Amygdala (tissue), 56 donors: ENCODE measurements at regions not wholly inside any gene's neighbourhood (a gene's known extent, or its start where the extent isn't known, plus 50 kb on each side); places are given as distances from the start of the nearest gene placed in this dataset.
"Not testable (repeated sequence)": the region's sequence is repeated elsewhere in the genome, so short reads cannot be mapped to it uniquely, and the experiment has no call there.

Source experiments
- DNase-seq, 56 donors: peaks; one replicate each; lab custom pipeline; 2025; lab: John Stamatoyannopoulos, UW

- no peak for DNase-seq
Measured at GRCh38 chr3:115204475-115204874, 57.4 kb upstream of the ZBTB20 start.

- no peak for DNase-seq
Measured at GRCh38 chr3:115208066-115208750, 61.1 kb upstream of the ZBTB20 start.

GRCh38 chr3:115211810-115212492 lies 64.9 kb upstream of the ZBTB20 start:
- no peak for DNase-seq

DNA sequence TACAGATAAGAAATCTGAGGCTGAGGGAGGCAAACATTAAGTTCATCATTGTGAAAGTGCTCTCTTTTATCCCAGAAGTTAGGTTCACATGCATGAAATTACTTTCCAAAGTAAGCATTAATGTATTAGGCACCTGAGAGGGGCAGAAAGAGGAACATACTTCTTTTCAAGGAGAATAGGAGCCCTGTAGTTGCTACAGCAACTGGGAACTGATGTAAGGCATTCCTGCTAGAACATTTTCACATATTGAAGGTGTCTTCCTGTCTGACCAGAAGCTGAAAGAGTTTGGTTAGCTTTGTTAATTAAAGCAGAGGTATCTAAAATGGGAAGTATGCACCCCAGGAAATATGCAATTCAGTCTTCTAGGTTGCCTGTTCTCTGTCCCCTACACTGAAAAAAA lies 65.5 kb upstream of the ZBTB20 start:
- DNase-seq: no peak

DNA sequence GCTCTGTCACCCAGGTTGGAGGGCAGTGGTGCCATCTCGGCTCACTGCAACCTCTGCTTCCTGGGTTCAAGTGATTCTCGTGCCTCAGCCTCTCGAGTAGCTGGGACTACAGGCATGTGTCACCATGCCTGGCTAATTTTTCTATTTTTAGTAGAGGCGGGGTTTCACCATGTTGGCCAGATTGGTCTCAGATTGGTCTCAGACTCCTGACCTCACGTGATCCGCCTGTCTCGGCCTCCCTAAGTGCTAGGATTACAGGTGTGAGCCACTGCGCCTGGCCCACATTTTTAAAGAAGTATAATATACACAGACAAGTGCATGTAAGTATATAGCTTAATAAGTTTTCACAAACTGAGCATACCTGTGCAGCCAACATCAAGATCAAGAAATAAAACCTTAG lies 66.0 kb upstream of the ZBTB20 start:
- DNase-seq: not testable (repeated sequence)

DNA sequence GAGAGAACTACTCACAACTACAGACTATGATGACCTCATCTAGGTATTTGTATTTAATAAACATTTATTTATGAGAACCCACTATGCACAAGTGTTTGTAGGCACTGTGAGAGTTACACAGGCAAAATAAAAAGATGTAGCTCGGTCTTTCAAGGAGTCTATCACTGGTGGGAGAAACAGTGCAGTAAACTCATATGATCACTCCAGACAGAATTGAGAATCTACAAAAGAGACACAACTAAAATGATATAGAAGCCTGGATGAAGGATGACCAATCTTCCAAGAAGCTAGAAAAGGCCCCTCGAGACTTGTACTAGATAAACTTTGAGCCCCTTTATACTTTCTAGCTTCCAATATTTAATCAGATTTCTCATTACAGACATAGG lies 70.2 kb upstream of the ZBTB20 start:
- no peak for DNase-seq

DNA sequence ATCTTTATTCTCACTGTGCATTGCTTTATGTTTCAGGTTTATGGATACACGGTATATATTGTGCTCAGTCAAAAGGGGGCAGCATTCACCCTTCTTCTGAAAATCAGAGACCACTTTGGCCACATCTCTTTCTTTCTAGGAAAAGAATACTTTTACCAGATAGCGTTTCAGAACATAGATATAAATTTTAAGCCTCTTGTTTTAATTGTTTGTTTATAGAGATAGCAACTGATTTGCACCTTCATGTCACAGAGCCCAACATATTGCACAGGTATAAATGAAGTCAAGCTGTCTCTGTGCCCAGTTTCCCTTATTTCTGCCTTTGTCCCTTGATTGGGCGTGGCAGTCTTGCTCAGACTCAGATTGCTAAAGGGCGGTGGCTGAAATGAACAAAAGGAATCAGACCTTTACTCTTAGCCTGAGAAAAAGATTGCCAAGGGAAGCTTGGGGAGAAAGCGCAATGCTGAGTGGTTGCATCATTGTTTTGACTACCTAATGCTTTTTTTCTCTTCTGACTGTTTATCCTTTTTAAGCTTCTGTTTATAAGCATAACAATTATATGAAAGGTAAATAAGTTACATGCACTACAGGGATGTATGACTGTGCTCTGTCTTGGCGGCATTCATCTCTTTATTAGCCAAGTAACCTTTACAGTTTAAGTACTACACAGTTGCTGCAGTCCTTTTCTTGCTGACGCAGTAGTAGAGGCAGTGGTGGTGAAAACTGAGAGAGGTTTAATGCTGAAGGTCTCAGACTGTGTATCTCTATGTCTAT lies 70.8 kb upstream of the ZBTB20 start:
- DNase-seq: peak in 14 of 56 donors; percentile 0 to 36 (median 4)

DNA sequence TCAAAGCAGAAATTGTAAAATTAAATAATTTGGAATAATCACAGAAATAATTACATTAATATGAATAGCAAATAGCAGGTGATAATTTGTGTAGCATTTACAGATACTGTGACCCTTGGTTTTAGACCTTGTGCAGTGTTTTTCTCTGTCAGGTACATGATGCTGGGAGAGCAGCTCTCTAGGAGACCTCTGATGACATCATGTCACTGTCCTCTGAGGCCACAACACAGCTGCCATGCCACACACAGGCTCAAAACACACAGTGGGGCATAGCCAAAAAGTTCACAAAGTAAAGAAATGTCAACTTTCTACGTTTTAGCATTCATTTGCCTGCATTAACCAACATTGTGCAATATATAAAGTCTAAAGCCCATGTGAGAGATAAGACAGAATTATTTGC lies 71.8 kb upstream of the ZBTB20 start:
- DNase-seq: no peak

DNA sequence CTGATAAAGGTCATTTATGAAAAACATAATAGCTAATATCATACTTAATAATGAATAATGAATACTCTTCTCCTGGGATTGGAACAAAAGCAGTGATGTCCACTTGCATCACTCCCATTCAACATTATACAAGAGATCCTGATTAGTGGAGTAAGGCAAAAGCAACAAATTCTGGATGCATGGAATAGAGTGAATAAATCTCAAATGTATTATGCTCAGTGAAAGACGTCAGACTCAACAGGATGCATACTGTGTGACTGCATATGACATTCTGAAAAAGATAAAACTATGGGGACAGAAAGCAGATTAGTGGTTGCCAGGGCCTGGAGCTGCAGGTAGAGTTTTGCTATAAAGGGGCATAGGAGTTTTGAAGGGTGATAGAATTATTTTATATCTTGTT lies 77.6 kb upstream of the ZBTB20 start:
- DNase-seq: no peak

GRCh38 chr3:115226844-115227445 lies 79.9 kb upstream of the ZBTB20 start:
- DNase-seq: no peak

DNA sequence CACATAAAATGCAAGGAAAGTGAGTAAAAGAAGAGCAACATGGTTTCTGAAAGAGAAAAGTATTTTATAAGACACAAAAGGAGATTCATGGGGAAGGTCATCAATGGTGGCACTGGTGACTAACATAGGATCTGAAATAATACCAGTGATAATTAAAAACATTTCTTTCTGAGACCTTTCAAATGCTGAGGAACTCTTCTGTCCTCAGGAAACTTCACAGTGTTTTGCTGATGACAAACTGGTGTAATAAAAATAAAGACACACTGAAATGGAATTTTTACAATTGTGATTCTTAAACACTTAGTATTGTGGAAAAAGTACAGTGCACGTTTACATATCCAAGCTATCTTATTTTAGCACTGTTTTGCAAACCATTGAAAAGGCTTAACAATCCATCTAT lies 80.4 kb upstream of the ZBTB20 start:
- no peak for DNase-seq

- no peak for DNase-seq
Measured at GRCh38 chr3:115228266-115228665, 81.2 kb upstream of the ZBTB20 start.

DNA sequence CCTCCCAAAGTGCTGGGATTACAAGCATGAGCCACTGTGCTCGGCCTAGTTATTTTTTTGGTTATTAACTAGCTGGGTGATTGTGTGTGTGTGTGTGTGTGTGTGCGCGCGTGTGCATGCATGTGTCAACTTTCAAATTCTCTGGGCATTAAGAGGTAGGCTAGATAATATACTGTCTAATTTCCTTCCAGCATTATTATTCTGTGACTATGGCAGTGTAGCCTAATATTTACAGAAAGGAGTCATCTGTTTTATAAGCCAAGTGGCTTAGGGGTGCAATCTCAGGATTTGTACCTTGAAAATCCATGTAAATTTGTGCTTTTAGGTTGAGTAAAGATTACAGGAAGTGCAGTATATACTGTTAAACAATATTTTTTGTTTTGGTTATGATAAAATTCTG lies 85.1 kb upstream of the ZBTB20 start:
- no peak for DNase-seq

- no peak for DNase-seq
Measured at GRCh38 chr3:115233021-115233420, 85.9 kb upstream of the ZBTB20 start.

GRCh38 chr3:115236496-115236895 lies 89.4 kb upstream of the ZBTB20 start:
- no peak for DNase-seq

GRCh38 chr3:115239717-115240116 lies 92.6 kb upstream of the ZBTB20 start:
- DNase-seq: peak in 41 of 56 donors; percentile 1 to 79 (median 24)

- DNase-seq: no peak
Measured at GRCh38 chr3:115244350-115244749, 97.3 kb upstream of the ZBTB20 start.

DNA sequence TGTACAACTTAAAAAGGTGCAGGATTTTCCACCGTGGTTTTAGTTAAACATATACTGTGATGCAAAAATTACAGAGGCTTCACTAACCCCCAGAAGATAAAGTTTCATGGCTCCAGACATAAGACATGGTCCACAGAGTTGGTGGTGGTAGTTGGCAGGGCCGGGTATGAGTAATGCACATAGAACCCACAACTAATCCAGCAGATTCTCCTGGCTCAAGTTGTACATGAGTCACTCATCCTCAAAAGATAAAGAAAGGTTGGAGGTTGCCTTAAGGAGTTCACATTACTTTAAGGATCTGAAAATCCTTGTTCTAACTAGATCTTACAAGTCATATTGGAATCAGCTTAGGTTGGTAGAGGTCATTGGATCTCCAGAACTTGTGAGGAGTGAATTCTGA lies 98.3 kb upstream of the ZBTB20 start:
- DNase-seq: no peak

DNA sequence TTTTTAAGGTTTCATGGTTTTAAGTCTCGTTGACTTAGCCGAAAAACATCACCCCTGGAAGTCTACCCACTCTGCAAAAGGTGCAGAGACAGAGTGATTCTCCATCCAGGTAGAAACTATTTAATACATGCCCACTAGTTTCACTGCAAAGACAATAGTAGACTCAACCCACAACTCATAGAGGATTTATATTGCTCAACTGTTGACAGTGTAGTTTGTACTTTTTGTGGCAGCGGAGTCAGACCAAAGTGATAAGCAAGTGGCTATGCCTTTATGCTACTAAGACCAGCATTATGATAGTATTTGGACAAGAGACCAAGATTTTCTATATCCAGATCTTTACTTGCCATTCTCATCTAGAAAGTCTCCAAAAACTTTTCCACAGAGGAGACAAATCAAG lies 98.8 kb upstream of the ZBTB20 start:
- no peak for DNase-seq

- DNase-seq: no peak
Measured at GRCh38 chr3:115246461-115247020, 99.5 kb upstream of the ZBTB20 start.

- no peak for DNase-seq
Measured at GRCh38 chr3:115248274-115248673, 101.2 kb upstream of the ZBTB20 start.
